ENCODE measurements at regions not wholly inside any gene's neighbourhood (a gene's known extent, or its start where the extent isn't known, plus 50 kb on each side); places are given as distances from the start of the nearest gene placed in this dataset.
"Not testable (repeated sequence)": the region's sequence is repeated elsewhere in the genome, so short reads cannot be mapped to it uniquely, and the experiment has no call there.

GRCh38 chrX:45422216-45422925, 221.7 kb upstream of the DIPK2B start:
- POLR2A ChIA-PET (ENCODE audit: low non-redundant PET): no interaction called here
- no peak for DNase-seq (ENCODE audit: low spot score)
- H3K27ac ChIP-seq: no peak overlapping the region
- TF ChIP-seq CTCF (conservative IDR thresholded peaks at IDR 0.05; ENCODE audit: low read depth): no peak
- CTCF ChIA-PET: interaction anchor here (0.6 kb wide), 1 partner anchor 63 kb away, joined by 4 read pairs; no protein-coding TSS in a partner anchor

DNA sequence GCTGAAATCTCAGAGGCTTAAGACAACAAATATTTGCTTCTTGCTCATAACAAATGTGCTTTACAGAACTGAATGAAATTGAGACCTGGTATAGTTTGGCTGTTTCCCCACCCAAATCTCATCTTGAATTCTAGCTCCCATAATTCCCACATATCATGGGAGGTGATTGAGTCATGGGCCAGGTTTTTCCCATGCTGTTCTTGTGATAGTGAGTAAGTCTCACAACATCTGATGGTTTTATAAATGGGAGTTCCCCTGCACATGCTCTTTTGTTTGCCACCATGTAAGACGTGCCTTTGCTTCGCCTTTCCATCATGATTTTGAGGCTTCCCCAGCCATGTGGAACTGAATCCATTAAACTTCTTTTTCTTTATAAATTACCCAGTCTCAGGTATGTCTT, 221.1 kb upstream of the DIPK2B start:
- TF ChIP-seq CTCF (conservative IDR thresholded peaks at IDR 0.05; ENCODE audit: low read depth): no peak
- no peak overlapping the region for H3K27ac ChIP-seq
- ChIA-PET CTCF (interaction anchor here (0.6 kb wide), 1 partner anchor 63 kb away, joined by 4 read pairs; no protein-coding TSS in a partner anchor), POLR2A (ENCODE audit: low non-redundant PET) (no interaction called here)
- DNase-seq (ENCODE audit: low spot score): no peak

- TF ChIP-seq CTCF (conservative IDR thresholded peaks at IDR 0.05; ENCODE audit: low read depth): no peak
- no peak overlapping the region for H3K27ac ChIP-seq
- ChIA-PET POLR2A (ENCODE audit: low non-redundant PET) (no interaction called here), CTCF (no interaction called here)
- no peak for DNase-seq (ENCODE audit: low spot score)
These were observed 203.5 kb upstream of the DIPK2B start for GRCh38 chrX:45404206-45404605.

DNA sequence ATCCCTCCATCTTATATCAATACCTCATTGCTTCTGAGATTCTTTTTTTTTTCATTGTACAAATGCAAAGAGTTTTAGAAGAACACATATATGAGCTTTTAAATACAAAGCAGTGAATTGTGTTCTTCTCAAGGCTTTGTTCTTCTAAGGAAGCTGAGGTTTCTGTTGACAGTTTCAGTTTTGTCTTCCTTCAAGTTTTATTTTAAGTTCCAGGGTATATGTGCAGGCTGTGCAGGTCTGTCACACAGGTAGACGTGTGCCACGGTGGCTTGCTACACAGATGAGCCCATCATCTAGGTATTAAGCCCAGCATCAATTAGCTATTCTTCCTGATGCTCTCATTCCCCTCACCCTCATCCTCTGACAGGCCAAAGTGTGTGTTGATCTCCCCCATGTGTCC, 201.2 kb upstream of the DIPK2B start:
- no peak for DNase-seq (ENCODE audit: low spot score)
- CTCF ChIA-PET: interaction anchor here (0.6 to 0.7 kb wide), 2 partner anchors 15 to 1761 kb away, joined by 3 to 5 read pairs; no protein-coding TSS in a partner anchor
- POLR2A ChIA-PET (ENCODE audit: low non-redundant PET): no interaction called here
- no peak overlapping the region for H3K27ac ChIP-seq
- TF ChIP-seq CTCF (conservative IDR thresholded peaks at IDR 0.05; ENCODE audit: low read depth): no peak

- DNase-seq (ENCODE audit: low spot score); POLR2A ChIA-PET (ENCODE audit: low non-redundant PET); CTCF ChIA-PET; H3K27ac ChIP-seq: not testable (repeated sequence)
These were observed 200.5 kb upstream of the DIPK2B start for GRCh38 chrX:45400951-45401725.

DNA sequence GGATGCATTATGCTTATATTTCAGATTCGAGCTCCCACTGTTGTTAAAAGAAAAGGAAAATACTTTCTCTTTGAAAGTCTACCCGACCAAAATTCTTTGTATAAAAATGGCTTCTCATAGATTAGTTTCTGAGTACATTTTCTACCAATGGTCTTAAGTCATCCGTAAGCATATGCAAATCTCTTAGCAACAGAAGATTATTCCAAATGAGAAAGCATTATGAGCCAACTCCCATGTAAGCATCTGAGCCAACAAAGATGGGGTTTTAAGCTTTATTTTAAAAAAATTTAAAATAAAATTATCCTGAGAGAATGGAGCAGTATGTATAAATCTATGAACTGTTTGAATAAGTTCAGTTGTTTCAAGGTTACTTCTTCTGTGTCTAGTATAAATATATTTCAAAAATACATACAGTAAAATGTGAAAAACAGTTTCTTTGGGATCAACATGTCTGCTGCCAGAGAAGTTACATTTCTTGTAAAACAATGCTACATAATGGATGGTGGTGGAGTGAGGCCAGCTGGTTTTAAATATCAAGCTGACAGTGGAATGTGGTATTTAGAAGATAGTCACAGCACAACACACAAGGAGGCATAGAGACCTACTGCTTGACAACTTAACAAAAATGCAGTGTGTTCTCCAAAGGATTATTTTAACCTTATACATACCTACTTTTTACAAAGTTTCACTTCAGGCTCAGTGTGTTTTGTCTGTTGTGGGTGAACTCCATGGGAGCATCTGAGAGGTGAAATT, 199.5 kb upstream of the DIPK2B start:
- ChIA-PET POLR2A (ENCODE audit: low non-redundant PET) (no interaction called here), CTCF (no interaction called here)
- DNase-seq (ENCODE audit: low spot score): no peak
- TF ChIP-seq CTCF (conservative IDR thresholded peaks at IDR 0.05; ENCODE audit: low read depth): no peak
- no peak overlapping the region for H3K27ac ChIP-seq

Measured in RWPE1 (cell line).